ENCODE measurements at regions not wholly inside any gene's neighbourhood (a gene's known extent, or its start where the extent isn't known, plus 50 kb on each side); places are given as distances from the start of the nearest gene placed in this dataset.

- DNase-seq = no peak
Measured at GRCh38 chr9:127553793-127554192, 58.3 kb upstream of the STXBP1 start.

DNA sequence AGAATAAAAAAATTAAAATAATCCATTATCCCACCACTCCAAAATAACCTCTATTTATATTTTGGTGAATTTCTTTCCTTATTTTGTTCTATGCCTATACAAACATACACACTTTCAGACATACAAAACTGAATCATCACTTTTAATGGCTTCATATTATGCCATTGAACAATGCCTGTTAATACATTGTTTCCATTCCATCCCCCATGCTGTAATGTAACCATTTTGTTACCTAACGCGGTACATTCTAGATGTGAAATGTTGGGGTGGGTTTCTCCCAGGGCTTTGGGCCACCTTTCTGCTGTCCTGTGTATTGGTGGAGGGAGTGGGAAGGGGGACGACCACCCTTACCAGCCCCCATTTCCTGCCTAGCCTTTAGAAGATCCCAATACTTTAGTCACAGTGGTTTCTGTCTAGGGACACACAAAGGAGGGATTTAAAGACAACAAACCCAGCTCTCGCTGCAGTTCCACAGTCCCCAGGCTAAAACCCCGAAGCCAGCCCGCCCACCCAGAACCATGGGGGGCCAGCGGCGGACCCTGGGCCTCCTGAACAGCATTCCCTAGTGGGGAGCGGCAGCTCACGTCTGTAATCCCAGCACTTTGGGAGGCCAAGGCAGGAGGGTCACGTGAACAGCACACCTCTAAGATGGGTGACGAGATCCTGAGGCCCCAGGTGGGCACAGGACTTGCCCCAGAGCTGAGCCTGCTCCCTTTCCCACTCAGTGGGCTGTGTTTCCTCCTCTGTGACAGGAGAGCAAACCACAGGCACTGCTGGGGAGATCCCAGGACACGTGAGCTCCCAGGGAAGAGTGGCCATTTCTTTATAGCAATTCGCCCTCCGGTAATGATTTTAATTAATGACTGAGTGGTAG is 56.9 kb upstream of the STXBP1 start:
- DNase-seq = no peak

- DNase-seq = peak; percentile 80
Measured at GRCh38 chr9:127555840-127556820, 55.9 kb upstream of the STXBP1 start.

DNA sequence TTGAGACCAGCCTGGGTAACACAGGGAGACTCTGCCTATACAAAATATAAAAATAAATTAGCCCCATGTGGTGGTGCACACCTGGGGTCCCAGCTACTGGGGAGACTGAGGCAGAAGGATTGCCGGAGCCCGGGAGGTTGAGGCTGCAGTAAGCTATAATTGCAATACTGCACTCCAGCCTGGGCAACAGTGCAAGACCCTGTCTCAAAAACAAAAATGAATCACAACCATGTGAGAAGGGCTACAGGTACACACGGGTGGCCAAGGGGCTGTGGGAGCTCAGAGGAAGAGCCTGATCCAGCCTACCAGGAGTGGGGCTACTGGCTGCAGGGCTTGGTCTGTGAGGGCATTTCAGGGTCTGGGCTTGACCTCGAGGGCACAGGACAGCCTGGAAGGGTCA is 55.2 kb upstream of the STXBP1 start:
- no peak for DNase-seq

DNA sequence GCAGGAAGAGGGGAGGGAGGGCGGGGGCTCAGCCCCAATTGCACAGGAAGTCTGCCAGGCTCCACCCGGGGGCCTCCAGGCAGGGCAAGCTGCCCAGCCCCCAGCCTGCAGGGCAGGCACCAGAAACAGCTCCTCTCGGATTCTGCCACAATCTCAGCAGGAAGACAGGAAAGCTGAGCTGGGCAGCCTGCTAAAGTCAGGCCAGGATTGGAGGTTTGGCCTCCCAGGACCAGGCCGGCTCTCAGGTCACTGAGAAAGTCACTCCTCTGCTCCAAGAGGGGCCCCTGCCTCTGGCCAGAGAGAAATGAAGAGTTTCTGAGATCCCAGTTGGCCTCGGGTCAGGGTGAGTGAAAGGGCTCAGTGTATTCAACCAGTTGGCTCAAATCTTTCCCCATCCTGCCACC is 54.6 kb upstream of the STXBP1 start:
- no peak for DNase-seq

- no peak for DNase-seq
Measured at GRCh38 chr9:127557998-127558546, 54.0 kb upstream of the STXBP1 start.

- no peak for DNase-seq
Measured at GRCh38 chr9:127558581-127559246, 53.4 kb upstream of the STXBP1 start.

DNA sequence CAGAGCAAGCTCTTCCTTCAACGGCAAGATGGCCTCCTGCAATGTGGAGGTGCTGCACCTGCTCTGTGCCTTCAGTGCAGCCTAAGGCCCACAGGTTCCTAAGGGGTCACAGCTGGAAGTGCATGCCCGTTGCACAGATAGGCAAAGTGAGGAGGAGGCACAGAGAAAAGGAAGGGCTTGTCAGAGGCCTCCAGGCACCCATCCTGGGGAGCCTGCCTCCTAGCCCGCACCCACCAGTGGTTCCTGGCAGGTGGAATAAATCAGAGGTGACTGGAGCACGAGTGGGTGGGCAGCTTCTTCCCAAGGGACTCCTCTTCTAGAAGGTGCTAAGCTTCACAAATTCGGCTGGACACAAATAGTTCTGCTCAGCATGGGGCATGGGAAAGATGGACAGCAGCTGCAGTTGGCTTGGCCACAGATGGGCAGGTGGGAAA is 52.8 kb upstream of the STXBP1 start:
- no peak for DNase-seq

DNA sequence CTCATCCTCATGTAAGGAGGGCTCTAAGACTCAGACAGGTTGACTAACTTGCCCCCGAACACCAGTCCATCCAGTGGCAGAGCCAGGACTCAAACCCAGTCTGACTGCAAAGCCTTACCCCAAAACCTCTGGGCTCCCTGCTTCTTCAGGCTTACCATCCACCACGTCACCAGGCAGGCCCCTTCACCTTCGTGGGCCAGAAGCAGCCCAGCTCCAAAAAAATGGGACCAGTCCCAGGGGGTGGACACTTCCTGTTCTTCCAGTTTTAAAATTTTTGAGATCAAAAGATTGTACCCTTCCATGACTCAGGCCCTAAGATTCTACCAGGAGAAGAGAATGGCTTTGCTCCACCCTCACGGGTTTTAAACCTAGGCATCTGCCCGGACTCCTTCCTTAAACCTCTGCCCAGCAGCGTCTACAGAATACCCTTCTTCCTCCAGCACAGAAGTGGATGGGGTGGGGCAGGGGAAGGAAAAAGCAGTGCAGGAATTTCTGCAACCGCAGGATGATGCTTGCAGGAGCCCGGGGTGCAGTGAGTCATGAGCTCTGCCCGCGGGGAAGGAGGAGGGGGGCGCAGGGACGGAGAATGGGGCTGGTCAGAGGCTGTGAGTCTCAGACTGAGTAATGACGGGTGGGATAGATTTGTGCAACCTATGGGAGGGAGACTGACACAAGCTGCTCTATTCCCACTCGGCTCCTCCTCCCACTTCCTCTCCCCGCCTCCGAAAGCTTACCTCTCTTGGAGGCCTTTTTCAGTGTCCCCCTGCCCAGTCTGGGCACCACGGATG is 50.4 kb upstream of the STXBP1 start:
- DNase-seq = no peak
